Pancreas (tissue), 10 donors: ENCODE measurements at regions not wholly inside any gene's neighbourhood (a gene's known extent, or its start where the extent isn't known, plus 50 kb on each side); places are given as distances from the start of the nearest gene placed in this dataset.

ENCODE experiments used
- ATAC-seq, 4 donors: fragments of 200-7000 bp; cut with Tn5 transposase; one replicate each; pipeline versions ENCODE4 v1.8.0 to v1.9.1; 2020; ENCODE audit warnings: mild to moderate bottlenecking in 4 of 4, moderate library complexity in 4 of 4
- DNase-seq, 6 donors: peaks; one replicate each; pipeline ENCODE4 v3.0.0-alpha.2; 2020
- FAIRE-seq: peaks from 2 replicates; lab custom pipeline; 2012; peaks lifted over from hg19 to GRCh38; lab: Jason Lieb, UNC
- H3K27ac ChIP-seq, 4 donors: fragments of 200-600 bp; sonication (generic); 1 replicate in 3 of 4; 2 replicates in 1 of 4; pipeline versions ENCODE4 v1.5.0 to v1.8.0; 2020
- H3K27me3 ChIP-seq, 4 donors: fragments of 200-600 bp; one replicate each; pipeline ENCODE4 v1.8.0; 2021
- H3K36me3 ChIP-seq, 3 donors: fragments of 200-600 bp; sonication (generic) in 1 of 3; one replicate each; pipeline versions ENCODE4 v1.5.0 to v1.8.0; 2020 to 2021
- H3K4me1 ChIP-seq, 3 donors: fragments of 200-600 bp; one replicate each; pipeline ENCODE4 v1.8.0; 2021
- H3K4me3 ChIP-seq, 4 donors: fragments of 200-600 bp; sonication (generic) in 2 of 4; one replicate each; pipeline versions ENCODE4 v1.5.0 to v1.8.0; 2020 to 2021
- H3K9me3 ChIP-seq, 4 donors: fragments of 200-600 bp; one replicate each; pipeline ENCODE4 v1.8.0; 2021
- CTCF ChIP-seq, 4 donors: fragments of 200-600 bp; sonication (generic) in 3 of 4; IDR thresholded peaks; one replicate each; pipeline versions ENCODE4 v1.5.0 to v1.8.0; 2021; ENCODE audit warnings: antibody characterized with exemption in 4 of 4
- WGBS, 2 donors: extraction: QIAGEN DNeasy Blood & Tissue Kit; methylation state at CpG; one replicate each; pipeline ENCODE4 v1.1.7; 2013; 5-methylcytosine and 5-hydroxymethylcytosine counted together
- intact Hi-C, 3 donors: fragments of 100-400 bp; cut with DNase I; formaldehyde crosslinking; loops; one replicate each; pipeline versions ENCODE4 v1.11.1 to v1.14.2; 2022
- donor health status: healthy with polysubstance abuse.
- donor health status: DM: no; HTN: no; CAD: no; lungs with moderate emphysema.
- donor health status: DM: no; HTN: no; CAD: no.
- donor health status: control.
- donor health status: control.
- donor health status: Bipolar disorder and iron deficiency.
- donor health status: DM: yes; HTN: yes; CAD: no.
- donor health status: DM: no; HTN: no; CAD: no.
- donor health status: DM: no; HTN: no; CAD: no.
- donor health status: DM: yes; HTN: yes; CAD: no.

DNA sequence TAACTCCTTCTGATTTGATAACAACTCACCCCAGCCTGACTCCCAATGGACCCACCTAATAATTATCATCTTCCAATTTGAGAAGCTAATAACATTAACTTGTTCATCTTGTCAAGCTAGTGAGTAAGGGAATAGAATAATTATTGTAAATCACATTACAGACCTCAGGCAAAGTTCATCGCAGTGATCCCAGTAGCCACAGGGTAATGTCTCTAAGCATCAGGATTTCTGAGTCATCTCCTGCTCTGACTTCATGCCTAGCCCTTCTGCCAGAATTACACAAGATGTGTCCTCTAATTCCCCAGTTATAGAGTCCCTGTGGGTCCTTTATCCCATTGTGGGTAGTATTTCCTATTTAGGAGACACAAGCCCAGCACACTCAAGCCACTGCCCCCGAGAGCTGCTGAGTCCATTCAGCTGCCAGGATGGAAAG is 365.7 kb downstream of the DEPDC1B start:
- no peak overlapping the region for H3K4me3 ChIP-seq
- FAIRE-seq (no peak), ATAC-seq (peak in 1 of 4 donors; percentile 25), DNase-seq (no peak)
- no peak overlapping the region for H3K27ac ChIP-seq
- intact Hi-C loops: no loop called here
- H3K27me3 ChIP-seq: no peaks in the 10 kb centered on the region
- H3K36me3 ChIP-seq: no peaks in the 10 kb centered on the region
- no peak for TF ChIP-seq CTCF (IDR thresholded peaks at IDR 0.05)
- WGBS, 2 donors: 91 to 95% methylated on average over 2 of the region's 2 CpGs
- no peaks in the 10 kb centered on the region for H3K9me3 ChIP-seq
- no peaks in the 10 kb centered on the region for H3K4me1 ChIP-seq

DNA sequence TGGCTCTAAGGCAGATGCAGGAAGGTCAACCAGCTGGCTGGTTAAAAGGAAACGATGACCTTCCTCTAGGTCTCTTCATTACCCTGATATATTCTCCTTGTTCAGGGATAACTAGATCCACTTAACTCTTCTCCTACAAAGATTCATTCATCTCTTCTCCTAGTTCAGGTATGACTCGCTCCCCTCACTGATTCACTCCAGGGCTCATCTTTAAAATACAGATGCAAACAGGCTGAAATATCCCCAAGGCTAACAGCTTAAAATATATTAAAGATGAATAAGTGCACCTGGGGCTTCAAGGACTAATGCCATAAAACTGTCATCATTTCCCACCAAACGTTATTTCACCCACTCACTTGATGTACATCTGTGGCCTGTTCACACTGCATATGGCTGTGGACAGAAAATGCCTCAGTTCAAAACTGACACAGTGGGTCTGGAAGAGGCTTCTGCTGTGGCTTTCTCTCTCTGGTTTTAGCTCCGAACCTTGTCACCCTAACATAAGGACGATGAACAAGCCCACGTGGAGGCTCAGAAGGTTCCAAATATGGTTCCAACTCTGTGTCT is 366.9 kb downstream of the DEPDC1B start:
- no peak for DNase-seq
- no peak for ATAC-seq
- Histone ChIP-seq H3K36me3 (no peaks in the 10 kb centered on the region), H3K9me3 (no peaks in the 10 kb centered on the region), H3K4me1 (no peaks in the 10 kb centered on the region), H3K27me3 (no peaks in the 10 kb centered on the region), H3K4me3 (no peak overlapping the region), H3K27ac (no peak overlapping the region)
- intact Hi-C loops: no loop called here
- FAIRE-seq: no peak
- WGBS, 2 donors: 85 to 88% methylated on average over 6 of the region's 6 CpGs
- TF ChIP-seq CTCF (IDR thresholded peaks at IDR 0.05): no peak

DNA sequence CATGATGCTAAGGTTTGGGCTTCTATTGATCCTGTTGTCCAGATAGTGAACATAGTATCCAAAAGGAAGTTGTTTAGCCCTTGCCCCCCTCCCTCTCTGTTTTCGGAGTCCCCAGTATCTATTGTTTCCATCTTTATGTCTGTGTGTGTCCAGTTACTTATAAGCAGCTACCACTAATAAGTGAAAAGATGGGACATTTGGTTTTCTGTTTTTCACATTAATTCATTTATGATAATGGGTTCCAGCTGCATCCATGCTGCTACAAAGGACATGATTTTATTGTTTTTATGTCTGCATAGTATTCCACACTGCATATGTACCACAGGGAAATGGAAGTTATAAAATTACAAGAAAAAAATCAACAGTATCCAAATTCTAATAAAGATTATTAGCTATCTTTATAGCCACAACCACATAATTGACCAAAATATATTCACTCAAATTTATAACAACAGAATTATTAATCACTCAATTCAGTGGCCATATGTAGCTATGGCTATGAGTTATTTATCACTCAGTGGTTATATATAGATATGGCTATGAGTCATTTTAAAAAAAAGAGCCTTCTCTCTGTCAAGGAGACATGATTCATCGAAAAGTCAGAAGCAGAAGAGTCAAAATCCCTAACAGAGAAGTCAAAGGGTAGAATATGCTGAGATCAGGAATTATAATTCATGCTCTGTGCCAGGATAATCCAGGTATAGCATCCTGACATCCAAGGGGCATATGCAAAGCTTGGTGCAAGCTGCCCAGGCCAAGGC is 367.5 kb downstream of the DEPDC1B start:
- Histone ChIP-seq H3K27me3 (no peaks in the 10 kb centered on the region), H3K4me1 (no peaks in the 10 kb centered on the region), H3K36me3 (no peaks in the 10 kb centered on the region), H3K27ac (no peak overlapping the region), H3K9me3 (no peaks in the 10 kb centered on the region), H3K4me3 (no peak overlapping the region)
- FAIRE-seq (no peak), DNase-seq (no peak), ATAC-seq (no peak)
- TF ChIP-seq CTCF (IDR thresholded peaks at IDR 0.05): no peak
- WGBS, 2 donors: 80 to 84% methylated on average over 2 of the region's 2 CpGs
- intact Hi-C loops: no loop called here

- ATAC-seq (no peak), DNase-seq (no peak), FAIRE-seq (no peak)
- Histone ChIP-seq H3K9me3 (no peaks in the 10 kb centered on the region), H3K4me3 (no peak overlapping the region), H3K36me3 (no peaks in the 10 kb centered on the region), H3K4me1 (no peaks in the 10 kb centered on the region), H3K27ac (no peak overlapping the region), H3K27me3 (no peaks in the 10 kb centered on the region)
- TF ChIP-seq CTCF (IDR thresholded peaks at IDR 0.05): no peak
- 92% methylated on average over 3 of the region's 3 CpGs for WGBS, 2 donors
- intact Hi-C loops: no loop called here
Observed at GRCh38 chr5:60330236-60330635, 369.7 kb downstream of the DEPDC1B start.

DNA sequence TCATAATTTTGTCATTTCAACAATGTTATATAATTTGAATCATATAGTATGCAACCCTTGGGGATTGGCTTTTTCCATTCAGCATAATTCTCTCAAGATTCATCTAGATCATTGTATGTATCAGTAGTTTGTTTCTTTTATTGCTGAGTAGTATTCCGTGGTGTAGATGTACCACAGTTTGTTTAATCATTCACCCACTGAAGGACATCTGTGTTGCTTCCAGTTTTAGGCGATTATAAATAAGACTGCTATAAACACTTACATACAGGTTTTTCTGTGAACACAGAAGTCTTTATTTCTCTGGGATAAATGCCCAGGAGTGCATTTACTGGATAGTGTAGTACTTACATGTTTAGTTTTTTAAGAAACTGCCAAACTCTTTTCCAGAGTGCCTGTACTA is 374.1 kb downstream of the DEPDC1B start:
- H3K9me3 ChIP-seq: no peaks in the 10 kb centered on the region
- H3K27ac ChIP-seq: no peak overlapping the region
- no peak for DNase-seq
- 47 to 57% methylated on average over 2 of the region's 2 CpGs for WGBS, 2 donors
- intact Hi-C loops: no loop called here
- no peak overlapping the region for H3K4me3 ChIP-seq
- no peak for ATAC-seq
- H3K36me3 ChIP-seq: no peaks in the 10 kb centered on the region
- TF ChIP-seq CTCF (IDR thresholded peaks at IDR 0.05): no peak
- H3K4me1 ChIP-seq: no peaks in the 10 kb centered on the region
- no peak for FAIRE-seq
- H3K27me3 ChIP-seq: no peaks in the 10 kb centered on the region
